ENCODE measurements at regions not wholly inside any gene's neighbourhood (a gene's known extent, or its start where the extent isn't known, plus 50 kb on each side); places are given as distances from the start of the nearest gene placed in this dataset.

GRCh38 chr4:171629182-171629581 is 184.0 kb upstream of the GALNTL6 start:
- TF ChIP-seq CTCF (IDR thresholded peaks at IDR 0.05; ENCODE audit: low read length) (no peak), EZH2 (optimal IDR thresholded peaks at IDR 0.05; ENCODE audit: low read depth, low read length) (no peak)
